GM19438 (cell line): ENCODE measurements at regions not wholly inside any gene's neighbourhood (a gene's known extent, or its start where the extent isn't known, plus 50 kb on each side); places are given as distances from the start of the nearest gene placed in this dataset.

Experiments
- ATAC-seq: cut with Tn5 transposase; IDR thresholded peaks from one replicate; pipeline ENCODE4 v1.9.1; 2021; ENCODE audit warnings: low read depth; ENCODE audit not compliant: unreplicated experiment

DNA sequence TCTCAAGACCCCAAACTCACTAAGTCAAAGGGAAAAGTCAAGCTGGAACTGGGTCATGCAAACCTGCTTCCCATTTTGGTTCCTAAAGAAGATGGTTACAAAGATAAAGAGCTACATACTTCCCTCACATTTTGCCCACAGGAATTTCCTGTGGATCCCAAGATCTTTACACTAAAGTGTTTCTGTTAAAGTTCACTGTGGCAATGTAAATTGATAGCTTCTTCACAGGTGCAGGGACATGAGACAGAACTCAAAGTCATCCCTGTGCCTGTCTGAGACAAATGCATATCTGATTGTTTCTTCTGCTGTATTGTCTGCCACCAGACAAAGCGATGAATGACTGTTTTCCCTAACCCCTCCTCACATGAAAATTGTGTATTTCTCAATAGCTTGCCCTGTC is 567.8 kb downstream of the ZIC1 start:
- no peak for ATAC-seq

DNA sequence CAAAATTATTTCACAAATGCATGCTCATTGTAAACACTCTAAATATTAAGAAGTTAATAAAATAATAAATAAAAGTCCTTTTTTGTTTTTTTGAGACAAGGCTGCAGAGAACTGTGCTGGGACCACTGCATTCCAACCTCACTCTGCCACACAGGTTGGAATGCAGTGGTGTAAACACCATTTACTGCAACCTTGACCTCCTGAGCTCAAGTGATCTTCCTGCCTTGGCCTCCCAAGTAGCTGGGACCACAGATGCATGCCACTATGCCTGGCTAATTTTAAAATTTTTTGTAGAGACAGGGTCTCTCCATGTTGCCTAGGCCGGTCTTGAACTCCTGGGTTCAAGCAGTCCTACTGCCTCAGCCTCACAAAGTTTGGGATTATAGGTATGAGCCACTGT is 578.4 kb downstream of the ZIC1 start:
- ATAC-seq, result no peak

GRCh38 chr3:147989344-147989743 is 580.2 kb downstream of the ZIC1 start:
- ATAC-seq, result no peak

GRCh38 chr3:148002705-148003205 is 593.6 kb downstream of the ZIC1 start:
- ATAC-seq, result no peak

- no peak for ATAC-seq
Observed at GRCh38 chr3:148004331-148004730, 595.2 kb downstream of the ZIC1 start.

DNA sequence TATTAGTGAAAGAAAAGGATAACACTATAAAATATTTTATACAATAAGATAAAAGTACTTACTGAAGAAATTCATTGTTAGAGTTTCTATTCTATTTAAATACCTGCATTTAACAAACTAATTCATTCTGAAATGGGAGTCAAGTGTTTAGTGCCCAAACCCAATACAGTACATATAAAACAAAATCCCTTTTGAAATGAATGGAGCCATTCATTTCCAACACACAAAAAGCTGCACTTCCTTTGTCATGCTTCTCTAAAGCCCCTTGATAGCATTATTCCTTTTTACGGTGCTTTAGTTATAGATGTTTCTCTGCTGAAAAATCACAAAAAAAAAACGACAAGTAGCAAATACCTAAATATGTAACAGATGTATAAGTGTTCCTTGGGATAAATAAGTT is 596.3 kb downstream of the ZIC1 start:
- no peak for ATAC-seq

GRCh38 chr3:148006508-148006907 is 597.3 kb downstream of the ZIC1 start:
- no peak for ATAC-seq

DNA sequence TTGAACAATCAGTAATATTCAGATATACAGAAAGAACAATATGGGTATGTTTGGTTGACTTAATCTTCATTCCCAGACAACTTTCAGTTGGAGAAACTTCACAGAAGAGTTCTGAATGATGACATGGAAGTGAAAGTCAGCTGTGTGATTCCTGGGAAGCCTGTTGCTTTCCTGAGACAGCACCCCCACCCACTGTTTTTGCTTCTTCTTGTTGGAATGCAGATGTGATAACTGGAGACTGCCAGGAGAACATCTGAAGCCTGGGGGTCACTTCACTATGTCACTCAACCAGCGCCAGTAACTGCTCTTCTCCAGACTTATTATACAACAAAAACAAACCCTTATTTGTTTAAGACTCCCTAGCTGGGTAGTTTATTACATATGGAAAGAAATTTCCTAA is 599.4 kb downstream of the ZIC1 start:
- ATAC-seq, result no peak

DNA sequence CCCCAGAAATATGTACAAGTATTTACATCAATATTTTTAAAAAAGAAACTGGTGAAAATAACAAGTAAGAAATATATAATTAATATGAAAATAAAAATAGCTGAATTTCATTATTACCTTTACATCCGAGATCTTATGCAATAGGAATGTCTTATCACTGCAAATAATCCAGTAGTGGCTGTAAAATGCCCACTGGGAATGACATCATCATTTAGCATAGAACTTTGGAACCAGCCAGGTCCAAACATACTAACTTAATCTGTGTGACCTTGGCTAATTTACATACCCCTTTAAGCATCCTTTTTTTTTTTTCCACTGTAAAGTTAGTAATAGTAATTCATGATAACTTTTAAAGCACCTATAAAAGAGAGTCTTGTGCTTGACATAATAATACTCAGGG is 611.7 kb downstream of the ZIC1 start:
- no peak for ATAC-seq

- ATAC-seq, result no peak
Observed at GRCh38 chr3:148021381-148021780, 612.2 kb downstream of the ZIC1 start.

- ATAC-seq, result no peak
Observed at GRCh38 chr3:148023994-148024393, 614.8 kb downstream of the ZIC1 start.

GRCh38 chr3:148026009-148026588 is 616.9 kb downstream of the ZIC1 start:
- ATAC-seq, result no peak

DNA sequence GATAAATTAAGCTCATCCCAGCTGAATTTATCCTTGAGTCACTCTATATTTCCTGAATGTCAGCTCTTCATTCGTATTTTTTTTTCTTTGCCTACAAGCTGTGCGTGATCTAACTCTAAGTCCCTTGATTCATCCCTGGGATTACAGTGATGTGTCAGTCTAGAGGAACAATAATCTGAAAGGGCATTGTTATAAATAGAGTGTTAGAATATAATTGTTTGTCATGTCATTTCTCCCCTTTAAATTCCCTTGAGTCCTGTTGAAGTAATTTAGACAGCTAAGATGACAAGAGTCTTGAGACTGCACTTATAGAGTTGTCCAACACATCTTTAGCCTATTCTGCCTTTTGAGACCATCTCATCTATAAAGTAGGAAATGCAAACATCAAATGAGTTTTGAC is 621.8 kb downstream of the ZIC1 start:
- no peak for ATAC-seq

DNA sequence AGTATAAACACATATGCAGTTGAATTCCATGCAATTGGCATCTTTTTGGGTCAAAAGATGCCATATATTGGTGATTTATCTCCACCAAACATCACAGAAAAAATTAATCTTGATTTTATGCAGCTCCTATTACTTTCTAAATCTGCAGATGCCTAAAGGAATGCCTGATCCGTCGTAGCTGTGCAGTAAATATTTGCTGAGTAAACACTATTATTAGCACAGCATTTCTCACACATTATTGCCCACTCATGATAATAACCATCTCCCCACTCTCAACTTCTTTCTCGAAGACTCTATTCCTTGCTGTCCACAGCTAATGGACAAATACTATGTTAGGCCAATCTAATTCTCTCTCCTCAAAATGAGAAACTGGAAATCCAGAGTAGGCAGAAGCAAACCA is 625.2 kb downstream of the ZIC1 start:
- no peak for ATAC-seq

GRCh38 chr3:148036331-148036876 is 627.2 kb downstream of the ZIC1 start:
- no peak for ATAC-seq

- ATAC-seq, result no peak
Observed at GRCh38 chr3:148042663-148043445, 633.7 kb downstream of the ZIC1 start.

DNA sequence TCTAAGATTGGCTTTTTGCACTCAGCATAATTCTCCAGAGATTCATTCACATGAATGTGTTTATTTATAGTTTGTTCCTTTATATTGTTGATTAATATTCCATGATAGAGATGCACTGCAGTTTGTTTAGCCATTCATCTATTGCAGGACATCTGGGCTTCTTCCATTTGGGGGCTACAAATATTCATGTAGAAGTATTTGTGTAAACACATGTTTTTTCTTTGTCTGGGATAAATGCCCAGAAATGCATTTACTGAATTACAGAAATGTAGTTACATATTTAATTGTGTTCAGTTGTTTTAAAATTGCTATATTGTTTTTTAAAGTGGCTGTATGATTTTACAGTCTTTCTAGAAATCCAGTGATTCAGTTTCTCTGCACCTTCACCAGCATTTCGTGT is 635.0 kb downstream of the ZIC1 start:
- no peak for ATAC-seq

DNA sequence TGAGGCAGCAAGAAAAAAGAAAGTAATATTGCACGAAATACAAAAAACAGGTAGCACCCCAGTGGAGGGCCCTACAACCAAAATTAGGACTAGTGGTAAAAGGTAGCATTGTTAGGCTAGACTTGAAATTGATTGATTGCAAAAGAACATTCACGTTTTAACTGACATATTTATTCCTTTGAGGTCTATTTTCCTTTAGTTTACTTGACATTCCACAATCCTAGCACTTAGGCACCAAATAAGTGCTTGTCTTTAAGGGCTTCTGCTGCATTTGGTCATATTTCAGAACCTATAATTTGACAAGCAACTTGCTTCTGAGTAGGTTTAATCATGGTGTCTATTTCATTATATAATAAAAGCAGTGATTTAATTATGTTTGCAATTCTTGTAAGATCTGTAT is 642.7 kb upstream of the AGTR1 start:
- no peak for ATAC-seq

DNA sequence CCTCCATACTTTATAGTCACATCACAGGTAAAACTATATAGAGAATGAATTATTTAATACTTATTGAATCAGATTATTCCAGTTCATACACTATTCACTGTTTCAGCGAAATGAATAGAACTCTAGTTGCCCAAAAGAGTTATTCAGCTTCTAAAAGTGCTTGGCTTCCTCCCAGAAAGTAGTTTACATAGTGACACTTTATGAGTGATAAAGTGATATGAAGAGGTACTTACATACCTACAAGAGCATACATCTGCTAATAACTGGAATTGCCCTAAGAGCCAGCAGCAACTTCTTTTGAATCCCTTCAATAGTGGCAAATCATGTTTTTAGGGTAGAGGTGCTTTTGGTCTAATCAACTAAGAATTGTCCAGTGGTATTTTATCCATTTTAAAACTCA is 635.1 kb upstream of the AGTR1 start:
- no peak for ATAC-seq

GRCh38 chr3:148066802-148067201 is 630.9 kb upstream of the AGTR1 start:
- ATAC-seq, result no peak

DNA sequence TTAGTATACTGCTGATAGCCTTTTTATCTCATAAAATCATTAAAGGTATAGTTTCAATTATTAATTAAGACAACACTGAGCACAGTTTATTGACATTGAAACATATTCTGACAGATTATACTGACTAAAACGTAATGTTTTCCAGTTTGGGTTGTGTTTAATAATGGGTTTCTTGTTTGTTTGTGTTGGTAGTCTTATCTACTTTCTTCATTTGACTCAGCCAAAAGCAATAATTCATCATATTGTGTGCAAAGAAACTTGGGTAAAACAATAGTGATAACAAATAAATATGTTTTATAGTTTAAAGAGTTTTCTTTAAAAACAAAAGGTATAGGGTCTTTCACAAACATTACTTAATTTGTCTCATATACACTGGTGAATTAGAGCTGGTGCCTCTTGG is 629.2 kb upstream of the AGTR1 start:
- no peak for ATAC-seq

DNA sequence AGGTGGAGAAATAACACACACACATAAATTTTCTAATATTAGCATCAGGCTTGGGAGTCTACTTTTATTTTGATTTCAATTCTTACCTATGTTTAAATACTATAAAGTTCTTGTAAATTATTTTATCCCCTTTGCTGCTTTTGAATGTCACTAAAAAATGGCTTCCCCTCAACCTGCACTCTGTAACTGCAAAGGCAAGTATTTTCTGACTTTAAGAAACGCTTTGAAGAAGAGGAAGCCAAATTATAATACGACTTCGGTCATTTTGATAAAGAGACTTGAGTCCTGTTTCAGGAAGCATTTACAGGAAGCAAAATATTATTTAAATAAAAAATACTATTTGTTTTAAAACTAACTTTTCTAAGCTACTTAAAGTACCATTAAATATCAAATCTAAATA is 627.7 kb upstream of the AGTR1 start:
- ATAC-seq, result no peak
